OCI-LY1 (cell line): ENCODE measurements at regions not wholly inside any gene's neighbourhood (a gene's known extent, or its start where the extent isn't known, plus 50 kb on each side); places are given as distances from the start of the nearest gene placed in this dataset.

ENCODE experiments used
- CTCF ChIP-seq: fragments of 200-600 bp; sonication (generic), shearing (Covaris generic); IDR thresholded peaks from 2 replicates; pipeline ENCODE4 v1.5.1; 2017; ENCODE audit warnings: mild to moderate bottlenecking, antibody characterized with exemption, low read length, moderate library complexity, mixed read lengths
- EZH2 ChIP-seq: fragments of 200-600 bp; sonication (generic), shearing (Covaris generic); IDR thresholded peaks from 2 replicates; pipeline ENCODE4 v1.8.0; 2017; ENCODE audit warnings: borderline replicate concordance, mixed run types, mild to moderate bottlenecking, antibody characterized with exemption, low read length, moderate library complexity, mixed read lengths

GRCh38 chr13:99695857-99696256, 194.6 kb downstream of the TM9SF2 start:
- TF ChIP-seq CTCF (no peak), EZH2 (no peak)
